ENCODE measurements at regions not wholly inside any gene's neighbourhood (a gene's known extent, or its start where the extent isn't known, plus 50 kb on each side); places are given as distances from the start of the nearest gene placed in this dataset.

DNA sequence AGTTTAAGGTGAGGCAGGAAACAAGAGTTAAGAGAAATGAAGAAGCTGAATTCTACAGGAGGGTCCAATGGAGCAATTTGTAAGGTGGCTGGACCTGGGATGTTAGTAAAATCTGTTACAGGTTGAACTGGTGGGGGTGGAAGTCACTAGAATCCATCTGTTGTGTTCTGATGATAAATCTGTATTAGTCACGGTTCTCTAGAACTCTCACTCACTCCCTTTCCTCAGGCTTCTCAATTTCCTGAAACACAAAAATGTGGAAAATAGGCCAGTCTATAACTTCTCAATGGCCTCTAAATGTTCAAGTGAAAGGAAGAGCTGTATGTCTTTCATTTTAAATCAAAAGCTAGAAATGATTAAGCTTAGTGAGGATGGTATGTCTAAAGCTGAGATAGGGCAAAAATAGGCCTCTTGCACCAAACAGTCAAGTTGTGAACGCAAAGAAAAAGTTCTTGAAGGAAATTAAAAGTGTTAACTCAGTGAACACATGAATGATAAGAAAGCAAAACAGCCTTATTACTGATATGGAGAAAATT is 180.2 kb upstream of the CBLB start:
- DNase-seq (ENCODE audit: extremely low read depth, low read depth), result no peak
- TF ChIP-seq, protein P1, sequence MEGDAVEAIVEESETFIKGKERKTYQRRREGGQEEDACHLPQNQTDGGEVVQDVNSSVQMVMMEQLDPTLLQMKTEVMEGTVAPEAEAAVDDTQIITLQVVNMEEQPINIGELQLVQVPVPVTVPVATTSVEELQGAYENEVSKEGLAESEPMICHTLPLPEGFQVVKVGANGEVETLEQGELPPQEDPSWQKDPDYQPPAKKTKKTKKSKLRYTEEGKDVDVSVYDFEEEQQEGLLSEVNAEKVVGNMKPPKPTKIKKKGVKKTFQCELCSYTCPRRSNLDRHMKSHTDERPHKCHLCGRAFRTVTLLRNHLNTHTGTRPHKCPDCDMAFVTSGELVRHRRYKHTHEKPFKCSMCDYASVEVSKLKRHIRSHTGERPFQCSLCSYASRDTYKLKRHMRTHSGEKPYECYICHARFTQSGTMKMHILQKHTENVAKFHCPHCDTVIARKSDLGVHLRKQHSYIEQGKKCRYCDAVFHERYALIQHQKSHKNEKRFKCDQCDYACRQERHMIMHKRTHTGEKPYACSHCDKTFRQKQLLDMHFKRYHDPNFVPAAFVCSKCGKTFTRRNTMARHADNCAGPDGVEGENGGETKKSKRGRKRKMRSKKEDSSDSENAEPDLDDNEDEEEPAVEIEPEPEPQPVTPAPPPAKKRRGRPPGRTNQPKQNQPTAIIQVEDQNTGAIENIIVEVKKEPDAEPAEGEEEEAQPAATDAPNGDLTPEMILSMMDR (IDR thresholded peaks at IDR 0.05; ENCODE audit: low read depth, low read length), result no peak

DNA sequence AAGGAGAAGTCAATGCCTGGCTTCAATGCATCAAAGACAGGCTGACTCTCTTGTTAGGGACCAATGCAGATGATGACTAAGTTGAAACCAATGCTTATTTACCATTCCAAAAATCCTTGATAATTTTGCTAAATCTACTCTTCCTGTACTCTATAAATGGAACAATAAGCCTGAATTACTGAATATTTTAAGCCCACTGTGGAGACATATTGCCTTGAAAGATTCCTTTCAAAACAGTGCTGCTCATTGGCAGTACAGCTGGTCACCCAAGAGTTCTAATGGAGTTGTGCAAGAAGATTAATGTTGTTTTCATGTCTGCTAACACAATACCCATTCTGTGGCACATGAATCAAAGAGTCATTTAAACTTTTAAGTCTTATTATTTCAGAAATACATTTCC is 181.0 kb upstream of the CBLB start:
- TF ChIP-seq, protein P1 (IDR thresholded peaks at IDR 0.05; ENCODE audit: low read depth, low read length), result no peak
- no peak for DNase-seq (ENCODE audit: extremely low read depth, low read depth)

DNA sequence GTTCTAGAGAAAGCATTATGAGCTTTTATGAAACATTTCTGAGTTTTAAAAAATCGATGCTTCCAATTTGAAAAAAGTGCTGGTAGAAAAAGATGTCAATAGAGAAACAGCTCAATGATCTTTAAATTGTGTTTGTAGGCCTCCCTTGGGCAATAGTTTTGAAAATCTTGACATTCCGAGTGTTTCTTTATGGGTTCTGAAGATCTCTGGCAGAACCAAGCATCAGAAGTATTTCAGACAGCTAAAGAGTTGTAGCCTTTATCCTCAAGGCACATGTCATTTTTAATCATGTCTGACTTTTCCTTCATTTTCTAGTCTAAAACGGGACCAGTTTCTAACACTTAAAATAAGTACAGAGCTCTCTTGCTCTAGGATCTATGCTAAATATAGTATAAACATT is 188.1 kb upstream of the CBLB start:
- DNase-seq (ENCODE audit: extremely low read depth, low read depth), result no peak
- TF ChIP-seq, protein P1 (IDR thresholded peaks at IDR 0.05; ENCODE audit: low read depth, low read length), result no peak

DNA sequence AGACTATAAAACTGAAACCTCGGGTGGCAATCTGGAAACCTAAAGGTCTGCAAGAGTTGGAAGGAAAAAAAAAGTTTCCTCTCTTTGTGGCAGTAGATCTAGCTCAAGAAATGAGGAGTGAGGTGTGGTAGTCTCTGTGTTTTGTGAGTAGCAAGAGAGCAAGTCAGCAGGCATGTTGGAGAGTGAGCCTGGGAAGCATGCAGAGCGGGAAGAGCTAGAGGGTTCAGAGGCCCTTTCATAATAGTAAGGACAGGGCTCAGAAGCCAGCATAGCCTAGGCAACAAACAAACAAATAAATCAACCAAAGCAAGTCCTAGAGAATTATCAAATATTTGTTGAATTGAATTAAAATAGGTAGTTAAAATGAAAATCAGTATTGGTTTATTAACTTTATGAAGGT is 189.7 kb upstream of the CBLB start:
- no peak for DNase-seq (ENCODE audit: extremely low read depth, low read depth)
- TF ChIP-seq, protein P1 (IDR thresholded peaks at IDR 0.05; ENCODE audit: low read depth, low read length), result no peak

DNA sequence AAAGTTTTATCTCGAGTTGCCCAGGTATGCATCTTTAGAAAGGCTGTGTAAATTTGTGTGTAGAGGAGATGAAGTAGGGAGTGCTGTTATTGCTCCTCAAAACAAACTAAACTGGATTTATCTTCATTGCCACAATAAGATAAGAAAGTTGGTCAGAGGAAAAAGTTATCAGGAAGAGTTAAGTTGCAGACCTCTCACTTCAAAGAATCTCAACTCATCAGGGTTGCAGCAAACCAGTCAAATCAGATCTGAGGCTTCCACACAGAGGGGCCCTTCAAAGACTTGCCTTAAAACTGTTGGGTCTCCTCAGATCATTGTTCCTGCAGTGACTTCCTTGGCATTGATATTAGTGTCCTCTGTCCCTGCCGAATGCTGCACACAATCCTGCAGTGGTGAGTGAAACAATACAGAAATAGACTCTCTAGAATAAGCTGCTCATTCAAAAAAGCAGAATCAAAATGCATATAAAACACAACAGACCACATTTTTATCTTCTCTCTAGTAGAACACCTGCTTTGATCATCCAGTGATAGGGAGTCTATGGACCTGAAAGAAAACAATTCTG is 191.2 kb upstream of the CBLB start:
- TF ChIP-seq, protein P1 (IDR thresholded peaks at IDR 0.05; ENCODE audit: low read depth, low read length), result no peak

DNA sequence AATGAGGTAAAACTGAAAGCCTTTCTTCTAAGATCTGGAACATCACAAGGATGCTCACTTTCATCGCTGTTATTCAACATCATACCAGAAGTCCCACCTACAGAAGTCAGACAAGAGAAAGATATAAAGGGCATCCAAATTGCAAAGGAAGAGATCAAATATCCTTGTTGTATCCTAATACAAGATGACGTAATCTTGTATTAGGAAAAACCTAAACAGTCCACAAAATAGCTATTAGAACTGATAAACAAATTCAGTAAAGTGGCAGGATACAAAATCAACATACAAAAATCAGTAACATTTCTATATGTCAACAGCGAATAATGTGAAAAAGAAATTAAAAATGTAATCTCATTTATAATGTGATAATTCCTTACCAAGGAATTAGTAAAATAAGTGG is 195.1 kb upstream of the CBLB start:
- DNase-seq (ENCODE audit: extremely low read depth, low read depth), result no peak
- TF ChIP-seq, protein P1 (IDR thresholded peaks at IDR 0.05; ENCODE audit: low read depth, low read length), result no peak

More for the DNA sequence above, 191.2 kb upstream of the CBLB start:
- no peak for DNase-seq (ENCODE audit: extremely low read depth, low read depth)

DNA sequence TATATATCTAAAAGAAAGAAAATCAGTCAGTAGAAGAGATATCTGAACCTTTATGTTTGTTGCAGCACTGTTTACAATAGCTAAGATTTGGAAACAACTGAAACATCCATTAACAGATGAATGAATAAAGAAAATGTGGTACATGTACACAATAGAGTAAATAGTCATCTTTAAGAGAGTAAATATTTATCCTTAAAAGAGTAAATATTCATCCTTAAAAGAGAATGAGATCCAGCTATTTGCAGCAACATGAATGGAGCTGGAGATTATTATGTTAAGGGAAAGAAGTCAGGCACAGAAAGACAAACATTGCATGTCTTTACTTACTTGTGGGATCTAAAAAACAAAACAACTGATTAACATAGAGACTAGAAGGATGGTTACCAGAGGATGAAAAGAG is 197.0 kb upstream of the CBLB start:
- DNase-seq (ENCODE audit: extremely low read depth, low read depth), result no peak
- TF ChIP-seq, protein P1 (IDR thresholded peaks at IDR 0.05; ENCODE audit: low read depth, low read length), result no peak
